ENCODE measurements at regions not wholly inside any gene's neighbourhood (a gene's known extent, or its start where the extent isn't known, plus 50 kb on each side); places are given as distances from the start of the nearest gene placed in this dataset.

DNA sequence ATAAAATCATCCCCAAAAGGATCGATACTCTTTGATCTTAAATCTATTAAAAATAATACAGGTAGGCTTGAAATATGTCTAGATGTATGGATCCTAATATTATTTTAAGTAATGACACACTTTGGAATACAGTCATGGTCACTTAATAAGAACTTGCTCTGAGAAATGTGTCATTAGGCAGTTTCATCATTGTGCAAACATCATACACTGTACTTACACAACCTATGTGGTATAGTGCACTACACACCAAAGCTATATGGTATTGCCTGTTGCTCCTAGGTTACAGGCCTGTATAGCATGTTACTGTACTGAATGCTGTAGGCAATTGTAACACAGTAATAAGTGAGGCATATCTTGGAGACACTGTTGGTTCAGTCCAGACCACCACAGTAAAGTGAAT lies 307.1 kb downstream of the RAP2B start:
- H3K9me3 ChIP-seq (ENCODE audit: control insufficient read depth, low read depth, low read length), result no peaks in the 10 kb centered on the region
- H3K79me2 ChIP-seq (ENCODE audit: control insufficient read depth, insufficient read depth, low read length), result no peaks in the 10 kb centered on the region
- no peak for DNase-seq (ENCODE audit: low read depth, low spot score)
- no peak for TF ChIP-seq EZH2 (IDR thresholded peaks at IDR 0.05; ENCODE audit: low read length)
- TF ChIP-seq, protein P1, sequence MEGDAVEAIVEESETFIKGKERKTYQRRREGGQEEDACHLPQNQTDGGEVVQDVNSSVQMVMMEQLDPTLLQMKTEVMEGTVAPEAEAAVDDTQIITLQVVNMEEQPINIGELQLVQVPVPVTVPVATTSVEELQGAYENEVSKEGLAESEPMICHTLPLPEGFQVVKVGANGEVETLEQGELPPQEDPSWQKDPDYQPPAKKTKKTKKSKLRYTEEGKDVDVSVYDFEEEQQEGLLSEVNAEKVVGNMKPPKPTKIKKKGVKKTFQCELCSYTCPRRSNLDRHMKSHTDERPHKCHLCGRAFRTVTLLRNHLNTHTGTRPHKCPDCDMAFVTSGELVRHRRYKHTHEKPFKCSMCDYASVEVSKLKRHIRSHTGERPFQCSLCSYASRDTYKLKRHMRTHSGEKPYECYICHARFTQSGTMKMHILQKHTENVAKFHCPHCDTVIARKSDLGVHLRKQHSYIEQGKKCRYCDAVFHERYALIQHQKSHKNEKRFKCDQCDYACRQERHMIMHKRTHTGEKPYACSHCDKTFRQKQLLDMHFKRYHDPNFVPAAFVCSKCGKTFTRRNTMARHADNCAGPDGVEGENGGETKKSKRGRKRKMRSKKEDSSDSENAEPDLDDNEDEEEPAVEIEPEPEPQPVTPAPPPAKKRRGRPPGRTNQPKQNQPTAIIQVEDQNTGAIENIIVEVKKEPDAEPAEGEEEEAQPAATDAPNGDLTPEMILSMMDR (optimal IDR thresholded peaks at IDR 0.05 in 1 of 3, IDR thresholded peaks at IDR 0.05 in 1 of 3, conservative IDR thresholded peaks at IDR 0.05 in 1 of 3; ENCODE audit: extremely low read depth in 1 of 3, insufficient read depth in 2 of 3, low read length in 3 of 3), result no peak
- no peaks in the 10 kb centered on the region for H3K36me3 ChIP-seq (ENCODE audit: control insufficient read depth in 2 of 2, extremely low read depth in 1 of 2, insufficient read depth in 2 of 2, low read length in 2 of 2)
- no peaks in the 10 kb centered on the region for H3K27me3 ChIP-seq (ENCODE audit: control insufficient read depth, extremely low read depth, insufficient read depth, low read length)
- no peak overlapping the region for H3K4me3 ChIP-seq (ENCODE audit: control insufficient read depth in 2 of 3, extremely low read depth in 1 of 3, insufficient read depth in 2 of 3, low read depth in 1 of 3, low read length in 3 of 3)
- no peak for FAIRE-seq
- H3K4me1 ChIP-seq (ENCODE audit: control insufficient read depth, extremely low read depth, insufficient read depth, low read length), result no peaks in the 10 kb centered on the region
- H3K9me1 ChIP-seq (ENCODE audit: control insufficient read depth, extremely low read depth, insufficient read depth, low read length), result no peaks in the 10 kb centered on the region
- dilution Hi-C loops (cut with MboI; ENCODE audit: extremely low pct_ligation_motif_present, low sequenced_read_pairs), result no loop called here
- no peak overlapping the region for H3K9ac ChIP-seq (ENCODE audit: control insufficient read depth, extremely low read depth, insufficient read depth, low read length)
- no peak overlapping the region for H3K4me2 ChIP-seq (ENCODE audit: control insufficient read depth, extremely low read depth, insufficient read depth, low read depth, low read length)
- H4K20me1 ChIP-seq (ENCODE audit: control insufficient read depth, extremely low read depth, insufficient read depth, low read length), result no peaks in the 10 kb centered on the region
- H3K27ac ChIP-seq (ENCODE audit: control insufficient read depth, insufficient read depth, low read length), result no peak overlapping the region
- no peak overlapping the region for H2AFZ ChIP-seq (ENCODE audit: control insufficient read depth, low read length)

- dilution Hi-C loops (cut with MboI; ENCODE audit: extremely low pct_ligation_motif_present, low sequenced_read_pairs), result no loop called here
- Histone ChIP-seq H4K20me1 (ENCODE audit: control insufficient read depth, extremely low read depth, insufficient read depth, low read length) (no peaks in the 10 kb centered on the region), H3K36me3 (ENCODE audit: control insufficient read depth in 2 of 2, extremely low read depth in 1 of 2, insufficient read depth in 2 of 2, low read length in 2 of 2) (no peaks in the 10 kb centered on the region), H3K4me2 (ENCODE audit: control insufficient read depth, extremely low read depth, insufficient read depth, low read depth, low read length) (no peak overlapping the region), H3K4me1 (ENCODE audit: control insufficient read depth, extremely low read depth, insufficient read depth, low read length) (no peaks in the 10 kb centered on the region), H3K27me3 (ENCODE audit: control insufficient read depth, extremely low read depth, insufficient read depth, low read length) (no peaks in the 10 kb centered on the region), H2AFZ (ENCODE audit: control insufficient read depth, low read length) (no peak overlapping the region), H3K9ac (ENCODE audit: control insufficient read depth, extremely low read depth, insufficient read depth, low read length) (no peak overlapping the region), H3K9me1 (ENCODE audit: control insufficient read depth, extremely low read depth, insufficient read depth, low read length) (no peaks in the 10 kb centered on the region), H3K79me2 (ENCODE audit: control insufficient read depth, insufficient read depth, low read length) (no peaks in the 10 kb centered on the region), H3K4me3 (ENCODE audit: control insufficient read depth in 2 of 3, extremely low read depth in 1 of 3, insufficient read depth in 2 of 3, low read depth in 1 of 3, low read length in 3 of 3) (no peak overlapping the region), H3K27ac (ENCODE audit: control insufficient read depth, insufficient read depth, low read length) (no peak overlapping the region), H3K9me3 (ENCODE audit: control insufficient read depth, low read depth, low read length) (no peaks in the 10 kb centered on the region)
- TF ChIP-seq, protein P1 (optimal IDR thresholded peaks at IDR 0.05 in 1 of 3, IDR thresholded peaks at IDR 0.05 in 1 of 3, conservative IDR thresholded peaks at IDR 0.05 in 1 of 3; ENCODE audit: extremely low read depth in 1 of 3, insufficient read depth in 2 of 3, low read length in 3 of 3), result no peak
- TF ChIP-seq EZH2 (IDR thresholded peaks at IDR 0.05; ENCODE audit: low read length), result no peak
- FAIRE-seq, result no peak
- no peak for DNase-seq (ENCODE audit: low read depth, low spot score)
Measured at GRCh38 chr3:153484842-153485241, 322.8 kb downstream of the RAP2B start.
